ENCODE measurements at regions not wholly inside any gene's neighbourhood (a gene's known extent, or its start where the extent isn't known, plus 50 kb on each side); places are given as distances from the start of the nearest gene placed in this dataset.

GRCh38 chr18:75554644-75555185 is 127.2 kb upstream of the SMIM21 start:
- no peaks in the 10 kb centered on the region for H3K36me3 ChIP-seq
- no peaks in the 10 kb centered on the region for H3K9me3 ChIP-seq (ENCODE audit: low read depth)
- H3K4me1 ChIP-seq (ENCODE audit: low read depth) = no peaks in the 10 kb centered on the region
- no peak for TF ChIP-seq CTCF (IDR thresholded peaks at IDR 0.05; ENCODE audit: low read depth, low read length)
- no peak overlapping the region for H3K4me3 ChIP-seq
- no peak overlapping the region for H3K27ac ChIP-seq
- peak in 1 of 2 donors; percentile 40 for DNase-seq (ENCODE audit: low read depth in 1 of 2, low spot score in 1 of 2)
- H3K27me3 ChIP-seq = peaks cover 3% of the 10 kb centered on the region

GRCh38 chr18:75554176-75554575 is 126.7 kb upstream of the SMIM21 start:
- DNase-seq (ENCODE audit: low read depth in 1 of 2, low spot score in 1 of 2) = no peak
- no peak for TF ChIP-seq CTCF (IDR thresholded peaks at IDR 0.05; ENCODE audit: low read depth, low read length)
- H3K36me3 ChIP-seq = no peaks in the 10 kb centered on the region
- no peaks in the 10 kb centered on the region for H3K9me3 ChIP-seq (ENCODE audit: low read depth)
- no peak overlapping the region for H3K4me3 ChIP-seq
- H3K27ac ChIP-seq = no peak overlapping the region
- no peaks in the 10 kb centered on the region for H3K4me1 ChIP-seq (ENCODE audit: low read depth)
- peaks cover 3% of the 10 kb centered on the region for H3K27me3 ChIP-seq

GRCh38 chr18:75553021-75553420 is 125.5 kb upstream of the SMIM21 start:
- Histone ChIP-seq H3K4me1 (ENCODE audit: low read depth) (no peaks in the 10 kb centered on the region), H3K9me3 (ENCODE audit: low read depth) (no peaks in the 10 kb centered on the region), H3K36me3 (no peaks in the 10 kb centered on the region), H3K27ac (no peak overlapping the region), H3K27me3 (peaks cover 3% of the 10 kb centered on the region), H3K4me3 (no peak overlapping the region)
- DNase-seq (ENCODE audit: low read depth in 1 of 2, low spot score in 1 of 2) = no peak
- no peak for TF ChIP-seq CTCF (IDR thresholded peaks at IDR 0.05; ENCODE audit: low read depth, low read length)

GRCh38 chr18:75551071-75551470 is 123.6 kb upstream of the SMIM21 start:
- peak; percentile 19 to 33 for DNase-seq (ENCODE audit: low read depth in 1 of 2, low spot score in 1 of 2)
- no peaks in the 10 kb centered on the region for H3K4me1 ChIP-seq (ENCODE audit: low read depth)
- H3K27me3 ChIP-seq = peaks cover 3% of the 10 kb centered on the region
- no peak overlapping the region for H3K4me3 ChIP-seq
- TF ChIP-seq CTCF (IDR thresholded peaks at IDR 0.05; ENCODE audit: low read depth, low read length) = no peak
- H3K27ac ChIP-seq = no peak overlapping the region
- no peaks in the 10 kb centered on the region for H3K9me3 ChIP-seq (ENCODE audit: low read depth)
- H3K36me3 ChIP-seq = no peaks in the 10 kb centered on the region

- DNase-seq (ENCODE audit: low read depth in 1 of 2, low spot score in 1 of 2) = peak in 1 of 2 donors; percentile 32
- Histone ChIP-seq H3K4me1 (ENCODE audit: low read depth) (no peaks in the 10 kb centered on the region), H3K9me3 (ENCODE audit: low read depth) (no peaks in the 10 kb centered on the region), H3K27ac (no peak overlapping the region), H3K27me3 (peaks cover 3% of the 10 kb centered on the region), H3K36me3 (no peaks in the 10 kb centered on the region), H3K4me3 (no peak overlapping the region)
- TF ChIP-seq CTCF (IDR thresholded peaks at IDR 0.05; ENCODE audit: low read depth, low read length) = no peak
Observed at GRCh38 chr18:75548353-75548905, 120.9 kb upstream of the SMIM21 start.
